ENCODE measurements at regions not wholly inside any gene's neighbourhood (a gene's known extent, or its start where the extent isn't known, plus 50 kb on each side); places are given as distances from the start of the nearest gene placed in this dataset.

DNA sequence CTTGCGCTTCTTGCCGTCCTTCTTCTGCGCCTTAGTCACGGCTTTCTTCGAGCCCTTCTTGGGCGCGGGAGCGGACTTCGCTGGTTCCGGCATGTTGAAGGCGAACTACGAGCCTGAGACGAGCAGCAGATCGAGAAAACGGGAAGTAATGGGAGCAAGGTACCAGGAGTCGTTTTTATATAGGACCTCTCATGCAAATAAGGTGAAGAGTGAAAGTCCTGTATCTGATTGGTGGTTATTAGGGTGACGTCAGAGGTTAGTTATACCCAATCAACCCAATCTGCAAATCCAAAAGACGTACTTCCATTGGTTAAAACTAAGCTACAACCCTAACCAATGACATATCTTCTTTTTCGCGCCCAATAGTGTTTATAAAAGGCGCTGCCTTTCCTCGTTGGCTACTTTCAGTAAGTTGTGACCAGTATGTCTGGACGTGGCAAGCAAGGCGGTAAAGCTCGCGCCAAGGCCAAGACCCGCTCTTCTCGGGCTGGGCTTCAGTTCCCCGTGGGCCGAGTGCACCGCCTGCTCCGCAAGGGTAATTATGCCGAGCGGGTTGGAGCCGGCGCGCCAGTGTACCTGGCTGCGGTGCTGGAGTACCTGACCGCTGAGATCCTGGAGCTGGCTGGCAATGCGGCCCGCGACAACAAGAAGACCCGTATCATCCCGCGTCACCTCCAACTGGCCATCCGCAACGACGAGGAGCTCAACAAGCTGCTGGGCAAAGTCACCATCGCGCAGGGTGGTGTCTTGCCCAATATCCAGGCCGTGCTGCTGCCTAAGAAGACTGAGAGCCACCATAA lies 100.6 kb upstream of the PRSS16 start (continued):
- peak; percentile 53 for TF ChIP-seq HDAC6 (IDR thresholded peaks at IDR 0.05; ENCODE audit: unreplicated experiment)
- TF ChIP-seq TAF1 (IDR thresholded peaks at IDR 0.05; ENCODE audit: borderline replicate concordance, low read depth, low read length) = peak; percentile 74
- TF ChIP-seq RCOR1 (conservative IDR thresholded peaks at IDR 0.05; ENCODE audit: low read depth, low read length) = no peak
- TF ChIP-seq, protein P1, sequence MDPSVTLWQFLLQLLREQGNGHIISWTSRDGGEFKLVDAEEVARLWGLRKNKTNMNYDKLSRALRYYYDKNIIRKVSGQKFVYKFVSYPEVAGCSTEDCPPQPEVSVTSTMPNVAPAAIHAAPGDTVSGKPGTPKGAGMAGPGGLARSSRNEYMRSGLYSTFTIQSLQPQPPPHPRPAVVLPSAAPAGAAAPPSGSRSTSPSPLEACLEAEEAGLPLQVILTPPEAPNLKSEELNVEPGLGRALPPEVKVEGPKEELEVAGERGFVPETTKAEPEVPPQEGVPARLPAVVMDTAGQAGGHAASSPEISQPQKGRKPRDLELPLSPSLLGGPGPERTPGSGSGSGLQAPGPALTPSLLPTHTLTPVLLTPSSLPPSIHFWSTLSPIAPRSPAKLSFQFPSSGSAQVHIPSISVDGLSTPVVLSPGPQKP (IDR thresholded peaks at IDR 0.05; ENCODE audit: low read depth, low read length) = 0 out of 2 replicates have a peak, but pooled peaks have one; percentile 55
- peak; percentile 95 for TF ChIP-seq NFYA (IDR thresholded peaks at IDR 0.05; ENCODE audit: borderline replicate concordance, low read depth, low read length)
- no peak for TF ChIP-seq SUZ12 (IDR thresholded peaks at IDR 0.05; ENCODE audit: unreplicated experiment)
- TF ChIP-seq, protein P2, sequence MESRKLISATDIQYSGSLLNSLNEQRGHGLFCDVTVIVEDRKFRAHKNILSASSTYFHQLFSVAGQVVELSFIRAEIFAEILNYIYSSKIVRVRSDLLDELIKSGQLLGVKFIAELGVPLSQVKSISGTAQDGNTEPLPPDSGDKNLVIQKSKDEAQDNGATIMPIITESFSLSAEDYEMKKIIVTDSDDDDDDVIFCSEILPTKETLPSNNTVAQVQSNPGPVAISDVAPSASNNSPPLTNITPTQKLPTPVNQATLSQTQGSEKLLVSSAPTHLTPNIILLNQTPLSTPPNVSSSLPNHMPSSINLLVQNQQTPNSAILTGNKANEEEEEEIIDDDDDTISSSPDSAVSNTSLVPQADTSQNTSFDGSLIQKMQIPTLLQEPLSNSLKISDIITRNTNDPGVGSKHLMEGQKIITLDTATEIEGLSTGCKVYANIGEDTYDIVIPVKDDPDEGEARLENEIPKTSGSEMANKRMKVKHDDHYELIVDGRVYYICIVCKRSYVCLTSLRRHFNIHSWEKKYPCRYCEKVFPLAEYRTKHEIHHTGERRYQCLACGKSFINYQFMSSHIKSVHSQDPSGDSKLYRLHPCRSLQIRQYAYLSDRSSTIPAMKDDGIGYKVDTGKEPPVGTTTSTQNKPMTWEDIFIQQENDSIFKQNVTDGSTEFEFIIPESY (IDR thresholded peaks at IDR 0.05) = no peak
- peak; percentile 12 to 69; a peak in 2 of 3 replicates for TF ChIP-seq EGR1 (IDR thresholded peaks at IDR 0.05; ENCODE audit: borderline replicate concordance in 1 of 2, low read depth in 2 of 2, low read length in 2 of 2)
- TF ChIP-seq SP1 (IDR thresholded peaks at IDR 0.05; ENCODE audit: low read depth, low read length) = peak; percentile 95
- TF ChIP-seq JUND (IDR thresholded peaks at IDR 0.05; ENCODE audit: low read depth, low read length) = peak; percentile 64; the same call in 1 of the 2 replicates
- TF ChIP-seq CBFB (IDR thresholded peaks at IDR 0.05; ENCODE audit: low read depth) = peak; percentile 95
- peak; percentile 87 for TF ChIP-seq ZBED1 (IDR thresholded peaks at IDR 0.05; ENCODE audit: borderline replicate concordance)
- TF ChIP-seq, protein P3, sequence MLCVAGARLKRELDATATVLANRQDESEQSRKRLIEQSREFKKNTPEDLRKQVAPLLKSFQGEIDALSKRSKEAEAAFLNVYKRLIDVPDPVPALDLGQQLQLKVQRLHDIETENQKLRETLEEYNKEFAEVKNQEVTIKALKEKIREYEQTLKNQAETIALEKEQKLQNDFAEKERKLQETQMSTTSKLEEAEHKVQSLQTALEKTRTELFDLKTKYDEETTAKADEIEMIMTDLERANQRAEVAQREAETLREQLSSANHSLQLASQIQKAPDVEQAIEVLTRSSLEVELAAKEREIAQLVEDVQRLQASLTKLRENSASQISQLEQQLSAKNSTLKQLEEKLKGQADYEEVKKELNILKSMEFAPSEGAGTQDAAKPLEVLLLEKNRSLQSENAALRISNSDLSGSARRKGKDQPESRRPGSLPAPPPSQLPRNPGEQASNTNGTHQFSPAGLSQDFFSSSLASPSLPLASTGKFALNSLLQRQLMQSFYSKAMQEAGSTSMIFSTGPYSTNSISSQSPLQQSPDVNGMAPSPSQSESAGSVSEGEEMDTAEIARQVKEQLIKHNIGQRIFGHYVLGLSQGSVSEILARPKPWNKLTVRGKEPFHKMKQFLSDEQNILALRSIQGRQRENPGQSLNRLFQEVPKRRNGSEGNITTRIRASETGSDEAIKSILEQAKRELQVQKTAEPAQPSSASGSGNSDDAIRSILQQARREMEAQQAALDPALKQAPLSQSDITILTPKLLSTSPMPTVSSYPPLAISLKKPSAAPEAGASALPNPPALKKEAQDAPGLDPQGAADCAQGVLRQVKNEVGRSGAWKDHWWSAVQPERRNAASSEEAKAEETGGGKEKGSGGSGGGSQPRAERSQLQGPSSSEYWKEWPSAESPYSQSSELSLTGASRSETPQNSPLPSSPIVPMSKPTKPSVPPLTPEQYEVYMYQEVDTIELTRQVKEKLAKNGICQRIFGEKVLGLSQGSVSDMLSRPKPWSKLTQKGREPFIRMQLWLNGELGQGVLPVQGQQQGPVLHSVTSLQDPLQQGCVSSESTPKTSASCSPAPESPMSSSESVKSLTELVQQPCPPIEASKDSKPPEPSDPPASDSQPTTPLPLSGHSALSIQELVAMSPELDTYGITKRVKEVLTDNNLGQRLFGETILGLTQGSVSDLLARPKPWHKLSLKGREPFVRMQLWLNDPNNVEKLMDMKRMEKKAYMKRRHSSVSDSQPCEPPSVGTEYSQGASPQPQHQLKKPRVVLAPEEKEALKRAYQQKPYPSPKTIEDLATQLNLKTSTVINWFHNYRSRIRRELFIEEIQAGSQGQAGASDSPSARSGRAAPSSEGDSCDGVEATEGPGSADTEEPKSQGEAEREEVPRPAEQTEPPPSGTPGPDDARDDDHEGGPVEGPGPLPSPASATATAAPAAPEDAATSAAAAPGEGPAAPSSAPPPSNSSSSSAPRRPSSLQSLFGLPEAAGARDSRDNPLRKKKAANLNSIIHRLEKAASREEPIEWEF (IDR thresholded peaks at IDR 0.05; ENCODE audit: insufficient replicate concordance, low read depth, low read length) = no peak
- TF ChIP-seq PML (IDR thresholded peaks at IDR 0.05; ENCODE audit: low read length) = peak; percentile 98
- peak; percentile 92 for TF ChIP-seq CHD1 (IDR thresholded peaks at IDR 0.05; ENCODE audit: low read depth, low read length)
- peak; percentile 56; the same call in 1 of the 2 replicates for TF ChIP-seq NFIC (IDR thresholded peaks at IDR 0.05; ENCODE audit: low read depth, low read length)
